ENCODE measurements at regions not wholly inside any gene's neighbourhood (a gene's known extent, or its start where the extent isn't known, plus 50 kb on each side); places are given as distances from the start of the nearest gene placed in this dataset.

DNA sequence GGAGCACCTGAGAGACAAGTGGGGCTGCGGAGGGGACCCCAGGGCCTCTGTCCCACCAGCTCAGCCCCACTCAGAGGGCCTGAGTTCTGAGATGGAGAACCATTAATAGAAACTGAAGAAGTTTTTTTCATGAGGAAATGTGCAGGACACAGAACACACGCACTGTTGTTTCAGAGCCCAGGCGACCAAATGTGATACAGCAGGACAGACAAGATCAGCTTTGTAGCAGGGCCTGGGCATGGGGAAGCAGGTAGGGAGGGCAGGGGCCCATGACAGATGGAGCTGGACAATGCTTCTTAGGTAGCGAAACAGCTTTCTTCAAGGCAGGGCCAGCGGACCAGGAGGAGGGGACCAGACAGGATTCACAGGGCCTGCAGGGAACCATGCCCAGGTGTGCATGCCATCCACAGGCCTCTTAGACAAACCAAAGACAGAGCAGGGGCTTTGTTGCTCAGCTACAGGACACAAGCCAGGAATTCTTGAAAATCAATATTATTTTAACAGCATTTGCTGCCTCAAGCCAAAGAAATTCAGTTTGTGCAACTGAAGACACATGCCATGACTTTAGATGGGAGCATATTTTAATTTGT is 252.8 kb upstream of the GYPC start:
- intact Hi-C loops (cut with DNase I; ENCODE audit: low total_unique reads): loop anchor here (2.0 kb wide), 1 partner anchor 60 kb away; no protein-coding TSS in a partner anchor
- no peak for DNase-seq (ENCODE audit: low spot score in 2 of 2)
- no peak for TF ChIP-seq POLR2A (IDR thresholded peaks at IDR 0.05)
- TF ChIP-seq, protein P1, sequence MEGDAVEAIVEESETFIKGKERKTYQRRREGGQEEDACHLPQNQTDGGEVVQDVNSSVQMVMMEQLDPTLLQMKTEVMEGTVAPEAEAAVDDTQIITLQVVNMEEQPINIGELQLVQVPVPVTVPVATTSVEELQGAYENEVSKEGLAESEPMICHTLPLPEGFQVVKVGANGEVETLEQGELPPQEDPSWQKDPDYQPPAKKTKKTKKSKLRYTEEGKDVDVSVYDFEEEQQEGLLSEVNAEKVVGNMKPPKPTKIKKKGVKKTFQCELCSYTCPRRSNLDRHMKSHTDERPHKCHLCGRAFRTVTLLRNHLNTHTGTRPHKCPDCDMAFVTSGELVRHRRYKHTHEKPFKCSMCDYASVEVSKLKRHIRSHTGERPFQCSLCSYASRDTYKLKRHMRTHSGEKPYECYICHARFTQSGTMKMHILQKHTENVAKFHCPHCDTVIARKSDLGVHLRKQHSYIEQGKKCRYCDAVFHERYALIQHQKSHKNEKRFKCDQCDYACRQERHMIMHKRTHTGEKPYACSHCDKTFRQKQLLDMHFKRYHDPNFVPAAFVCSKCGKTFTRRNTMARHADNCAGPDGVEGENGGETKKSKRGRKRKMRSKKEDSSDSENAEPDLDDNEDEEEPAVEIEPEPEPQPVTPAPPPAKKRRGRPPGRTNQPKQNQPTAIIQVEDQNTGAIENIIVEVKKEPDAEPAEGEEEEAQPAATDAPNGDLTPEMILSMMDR (IDR thresholded peaks at IDR 0.05): no peak
- no peak overlapping the region for H3K4me3 ChIP-seq (ENCODE audit: low read depth, poor library complexity, severe bottlenecking)
- WGBS, 2 donors: 75 to 83% methylated on average over 5 of the region's 5 CpGs

DNA sequence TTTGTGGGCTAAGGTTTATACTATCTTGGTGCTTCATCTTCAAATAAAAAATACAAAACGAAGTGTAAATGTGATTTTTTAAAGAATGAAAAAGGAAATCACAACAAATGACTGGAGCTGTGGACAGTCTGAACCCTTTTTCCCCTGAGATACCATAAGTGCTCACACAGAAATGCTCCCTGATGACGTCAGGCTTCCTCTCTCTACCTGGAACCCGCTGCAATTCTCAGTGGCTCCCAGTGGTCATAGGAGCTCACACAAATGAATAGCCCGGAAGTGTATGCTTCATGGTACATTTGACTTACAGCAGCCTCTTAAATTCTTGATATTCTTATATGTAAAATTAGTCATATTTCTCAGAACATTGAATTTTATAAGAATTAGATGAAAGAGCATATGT is 249.7 kb upstream of the GYPC start:
- H3K4me3 ChIP-seq (ENCODE audit: low read depth, poor library complexity, severe bottlenecking): no peak overlapping the region
- DNase-seq (ENCODE audit: low spot score in 2 of 2): no peak
- 76 to 79% methylated on average over 4 of the region's 4 CpGs for WGBS, 2 donors
- no peak for TF ChIP-seq POLR2A (IDR thresholded peaks at IDR 0.05)
- TF ChIP-seq, protein P1 (IDR thresholded peaks at IDR 0.05): no peak
- intact Hi-C loops (cut with DNase I; ENCODE audit: low total_unique reads): no loop called here

DNA sequence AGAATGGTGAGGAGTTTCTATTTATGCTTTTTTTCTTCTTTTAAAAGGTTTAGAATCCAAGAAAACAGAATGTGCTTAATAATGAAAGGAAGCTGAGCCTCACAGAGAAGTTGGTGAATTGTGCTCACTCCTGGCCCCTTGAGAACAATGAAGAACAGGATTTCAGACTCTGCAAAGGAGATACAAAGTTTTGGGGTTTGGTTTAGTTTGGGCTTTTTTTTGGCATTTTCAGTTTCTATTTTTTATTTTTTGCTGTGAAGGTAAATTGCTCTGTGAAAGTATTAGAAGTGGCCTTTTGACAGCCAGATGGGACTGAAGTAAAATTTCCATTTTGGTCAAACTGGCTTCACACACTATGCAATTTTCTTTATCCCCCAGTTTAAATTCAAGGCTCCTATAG is 247.3 kb upstream of the GYPC start:
- intact Hi-C loops (cut with DNase I; ENCODE audit: low total_unique reads): no loop called here
- TF ChIP-seq, protein P1 (IDR thresholded peaks at IDR 0.05): no peak
- no peak for TF ChIP-seq POLR2A (IDR thresholded peaks at IDR 0.05)
- no peak overlapping the region for H3K4me3 ChIP-seq (ENCODE audit: low read depth, poor library complexity, severe bottlenecking)
- no peak for DNase-seq (ENCODE audit: low spot score in 2 of 2)

DNA sequence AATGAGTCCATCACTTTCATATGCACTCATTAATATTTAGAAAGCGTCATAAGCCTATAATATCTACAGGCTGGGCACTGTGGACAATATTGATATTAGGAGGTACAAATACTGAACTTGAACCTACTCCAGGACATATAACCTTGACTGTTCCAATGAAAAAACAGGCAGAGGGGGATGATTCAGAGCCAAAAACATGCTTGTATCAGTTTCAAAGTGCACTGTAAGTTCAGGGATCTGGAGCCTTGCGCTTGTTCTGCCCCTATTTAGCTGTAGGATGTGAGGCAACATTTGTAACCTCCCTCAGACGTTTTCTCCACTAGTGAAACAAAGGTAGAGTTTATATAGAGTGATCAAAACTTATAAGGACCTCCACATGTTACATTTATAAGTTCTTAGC is 246.1 kb upstream of the GYPC start:
- 58 to 63% methylated on average over 3 of the region's 3 CpGs for WGBS, 2 donors
- no peak for DNase-seq (ENCODE audit: low spot score in 2 of 2)
- H3K4me3 ChIP-seq (ENCODE audit: low read depth, poor library complexity, severe bottlenecking): no peak overlapping the region
- intact Hi-C loops (cut with DNase I; ENCODE audit: low total_unique reads): no loop called here
- TF ChIP-seq, protein P1 (IDR thresholded peaks at IDR 0.05): no peak
- TF ChIP-seq POLR2A (IDR thresholded peaks at IDR 0.05): no peak

DNA sequence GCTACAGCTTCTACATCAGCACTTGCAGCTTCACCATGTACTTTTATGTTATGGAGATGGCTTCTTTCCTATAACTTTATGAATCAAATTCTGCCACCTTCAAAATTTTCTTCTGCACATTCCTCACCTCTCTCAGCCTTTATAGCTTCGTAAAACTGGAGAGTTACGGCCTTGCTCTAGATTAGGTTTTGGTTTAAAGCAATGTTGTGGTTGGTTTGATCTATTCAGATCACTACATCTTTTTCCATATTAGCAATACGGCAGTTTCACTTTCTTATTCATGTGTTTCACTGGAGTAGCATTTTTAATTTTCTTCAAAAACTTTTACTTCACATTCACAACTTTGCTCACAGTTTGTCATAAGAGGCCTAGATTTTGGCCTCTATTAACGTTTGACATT is 242.9 kb upstream of the GYPC start:
- H3K4me3 ChIP-seq (ENCODE audit: low read depth, poor library complexity, severe bottlenecking): no peak overlapping the region
- TF ChIP-seq POLR2A (IDR thresholded peaks at IDR 0.05): no peak
- TF ChIP-seq, protein P1 (IDR thresholded peaks at IDR 0.05): no peak
- DNase-seq (ENCODE audit: low spot score in 2 of 2): no peak
- 72 to 84% methylated on average over 4 of the region's 4 CpGs for WGBS, 2 donors
- intact Hi-C loops (cut with DNase I; ENCODE audit: low total_unique reads): no loop called here

DNA sequence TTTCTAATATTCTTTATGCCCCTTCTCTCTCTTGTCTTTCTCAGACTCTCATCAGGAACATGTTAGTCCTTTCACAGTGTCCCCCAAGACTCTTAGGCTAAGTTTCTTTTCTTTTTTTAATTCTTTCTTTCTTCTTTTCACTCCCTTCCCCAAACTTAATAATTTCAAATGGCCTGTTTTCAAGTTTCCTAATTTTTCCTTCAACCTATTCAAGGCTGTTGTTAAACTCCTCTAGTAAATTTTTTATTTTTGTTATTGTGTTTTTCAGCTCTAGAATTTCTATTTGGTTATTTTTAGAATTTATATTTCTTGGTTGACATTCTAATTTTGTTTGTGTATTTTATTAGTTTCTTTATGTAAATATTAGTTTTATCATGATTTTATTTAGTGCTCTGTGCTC is 236.6 kb upstream of the GYPC start:
- H3K4me3 ChIP-seq (ENCODE audit: low read depth, poor library complexity, severe bottlenecking): no peak overlapping the region
- intact Hi-C loops (cut with DNase I; ENCODE audit: low total_unique reads): no loop called here
- DNase-seq (ENCODE audit: low spot score in 2 of 2): no peak
- TF ChIP-seq POLR2A (IDR thresholded peaks at IDR 0.05): no peak
- TF ChIP-seq, protein P1 (IDR thresholded peaks at IDR 0.05): no peak

Measured in lower leg skin (tissue), 4 donors.